DND-41 (cell line): ENCODE measurements at regions not wholly inside any gene's neighbourhood (a gene's known extent, or its start where the extent isn't known, plus 50 kb on each side); places are given as distances from the start of the nearest gene placed in this dataset.

ENCODE experiments used
- ATAC-seq: fragments of 200-7000 bp; cut with Tn5 transposase; 3 replicates; pipeline ENCODE4 v1.9.1; 2021; ENCODE audit warnings: low read depth; ENCODE audit not compliant: insufficient read depth
- DNase-seq: peaks from one replicate; pipeline ENCODE4 v3.0.0-alpha.2; 2020
- H2AFZ ChIP-seq: 2 replicates; pipeline ENCODE4 v1.6.0; 2012; ENCODE audit warnings: low read depth, low read length
- H3K27ac ChIP-seq: 2 replicates; pipeline ENCODE4 v1.5.1; 2012; ENCODE audit warnings: low read length, inconsistent platforms
- H3K27me3 ChIP-seq: fragments of 200-600 bp; sonication (generic); 2 replicates; pipeline ENCODE4 v1.6.0; 2012; ENCODE audit warnings: low read length, mild to moderate bottlenecking, inconsistent platforms; ENCODE audit not compliant: insufficient read depth, poor library complexity
- H3K36me3 ChIP-seq: 2 replicates; pipeline ENCODE4 v1.5.1; 2012; ENCODE audit warnings: low read length, inconsistent platforms; ENCODE audit not compliant: insufficient read depth
- H3K4me1 ChIP-seq: 2 replicates; pipeline ENCODE4 v1.5.1; 2012; ENCODE audit warnings: mild to moderate bottlenecking, low read length; ENCODE audit not compliant: insufficient read depth
- H3K4me2 ChIP-seq: 2 replicates; pipeline ENCODE4 v1.6.0; 2012; ENCODE audit warnings: mild to moderate bottlenecking, moderate library complexity, low read length, inconsistent platforms; ENCODE audit not compliant: insufficient read depth
- H3K4me3 ChIP-seq, 2 experiments: fragments of 200-600 bp in 1 of 2; shearing (Covaris generic) in 1 of 2; 2 replicates each; pipeline ENCODE4 v1.5.1; 2012 to 2016; ENCODE audit warnings: inconsistent platforms in 2 of 2, low read length in 2 of 2, mild to moderate bottlenecking in 2 of 2, low read depth in 1 of 2, moderate library complexity in 1 of 2
- H3K79me2 ChIP-seq: 2 replicates; pipeline ENCODE4 v1.6.0; 2012; ENCODE audit warnings: low read length, inconsistent platforms; ENCODE audit not compliant: insufficient read depth
- H3K9ac ChIP-seq: 2 replicates; pipeline ENCODE4 v1.6.0; 2012; ENCODE audit warnings: low read depth, mild to moderate bottlenecking, inconsistent platforms, low read length, moderate library complexity
- H3K9me3 ChIP-seq: 2 replicates; pipeline ENCODE4 v1.5.1; 2012; ENCODE audit warnings: low read length, moderate library complexity, mild to moderate bottlenecking, inconsistent platforms; ENCODE audit not compliant: insufficient read depth, severe bottlenecking
- H4K20me1 ChIP-seq: 2 replicates; pipeline ENCODE4 v1.6.0; 2012; ENCODE audit warnings: low read length; ENCODE audit not compliant: insufficient read depth
- EZH2 ChIP-seq: IDR thresholded peaks from 3 replicates; pipeline ENCODE4 v1.6.1; 2012; ENCODE audit warnings: borderline replicate concordance, low read depth, mild to moderate bottlenecking, moderate library complexity, low read length, inconsistent platforms; ENCODE audit not compliant: severe bottlenecking
- TF ChIP-seq, protein P1 (sequence below): IDR thresholded peaks from 2 replicates; pipeline ENCODE4 v1.5.1; 2012; ENCODE audit warnings: borderline replicate concordance, low read length, moderate library complexity, mild to moderate bottlenecking; ENCODE audit not compliant: poor library complexity, severe bottlenecking; ENCODE audit errors: extremely low read depth

DNA sequence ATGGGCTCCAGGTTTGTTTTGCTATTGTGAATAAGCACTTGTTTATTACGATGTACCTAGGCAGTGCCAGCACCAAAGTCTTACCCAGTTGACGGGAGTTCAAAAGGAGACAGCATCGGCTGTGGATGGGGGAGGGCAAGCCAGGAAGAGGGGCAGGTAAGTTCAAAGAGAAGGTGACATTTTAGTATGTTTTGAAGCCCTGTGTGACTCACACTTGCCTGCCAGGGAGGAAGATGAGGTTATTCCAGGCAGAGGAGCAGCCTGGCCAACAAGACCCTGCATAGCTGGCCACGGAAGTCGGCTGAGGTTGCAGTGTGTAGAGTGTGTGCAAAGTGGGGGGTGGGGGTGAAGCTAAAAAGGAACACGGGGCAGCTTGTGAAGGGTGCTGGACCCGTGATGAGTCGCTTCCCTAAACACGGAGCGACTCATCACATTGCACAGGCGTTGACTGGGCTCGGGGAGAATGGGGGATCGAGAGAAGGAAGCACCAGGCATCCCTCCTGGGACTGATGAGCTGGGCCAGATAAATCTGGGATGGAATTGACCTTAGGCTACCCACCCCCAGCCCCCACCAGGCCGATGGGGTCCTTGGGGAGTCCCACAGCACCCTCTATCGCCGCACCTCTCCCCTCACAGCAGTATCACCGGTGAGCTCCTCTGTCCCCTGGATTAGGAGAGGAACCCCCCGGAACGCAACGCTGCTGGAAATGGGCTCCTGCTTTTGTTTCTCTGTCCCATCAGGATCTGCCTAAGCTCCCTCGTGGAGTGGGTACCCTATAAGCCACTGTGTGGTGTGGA is 97.9 kb upstream of the IKZF1 start:
- TF ChIP-seq EZH2: no peak
- TF ChIP-seq, protein P1, sequence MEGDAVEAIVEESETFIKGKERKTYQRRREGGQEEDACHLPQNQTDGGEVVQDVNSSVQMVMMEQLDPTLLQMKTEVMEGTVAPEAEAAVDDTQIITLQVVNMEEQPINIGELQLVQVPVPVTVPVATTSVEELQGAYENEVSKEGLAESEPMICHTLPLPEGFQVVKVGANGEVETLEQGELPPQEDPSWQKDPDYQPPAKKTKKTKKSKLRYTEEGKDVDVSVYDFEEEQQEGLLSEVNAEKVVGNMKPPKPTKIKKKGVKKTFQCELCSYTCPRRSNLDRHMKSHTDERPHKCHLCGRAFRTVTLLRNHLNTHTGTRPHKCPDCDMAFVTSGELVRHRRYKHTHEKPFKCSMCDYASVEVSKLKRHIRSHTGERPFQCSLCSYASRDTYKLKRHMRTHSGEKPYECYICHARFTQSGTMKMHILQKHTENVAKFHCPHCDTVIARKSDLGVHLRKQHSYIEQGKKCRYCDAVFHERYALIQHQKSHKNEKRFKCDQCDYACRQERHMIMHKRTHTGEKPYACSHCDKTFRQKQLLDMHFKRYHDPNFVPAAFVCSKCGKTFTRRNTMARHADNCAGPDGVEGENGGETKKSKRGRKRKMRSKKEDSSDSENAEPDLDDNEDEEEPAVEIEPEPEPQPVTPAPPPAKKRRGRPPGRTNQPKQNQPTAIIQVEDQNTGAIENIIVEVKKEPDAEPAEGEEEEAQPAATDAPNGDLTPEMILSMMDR: no peak
- Histone ChIP-seq H3K27me3 (no peaks in the 10 kb centered on the region), H3K36me3 (no peaks in the 10 kb centered on the region), H4K20me1 (no peaks in the 10 kb centered on the region), H3K4me1 (peaks cover 14% of the 10 kb centered on the region; the same call in 1 of the 2 replicates), H3K9ac (no peak overlapping the region), H3K4me2 (no peak overlapping the region), H3K9me3 (no peaks in the 10 kb centered on the region), H3K27ac (no peak overlapping the region), H2AFZ (no peak overlapping the region), H3K79me2 (no peaks in the 10 kb centered on the region), H3K4me3 (no peak overlapping the region)
- peak; percentile 60 for DNase-seq
- ATAC-seq: peak; percentile 75

DNA sequence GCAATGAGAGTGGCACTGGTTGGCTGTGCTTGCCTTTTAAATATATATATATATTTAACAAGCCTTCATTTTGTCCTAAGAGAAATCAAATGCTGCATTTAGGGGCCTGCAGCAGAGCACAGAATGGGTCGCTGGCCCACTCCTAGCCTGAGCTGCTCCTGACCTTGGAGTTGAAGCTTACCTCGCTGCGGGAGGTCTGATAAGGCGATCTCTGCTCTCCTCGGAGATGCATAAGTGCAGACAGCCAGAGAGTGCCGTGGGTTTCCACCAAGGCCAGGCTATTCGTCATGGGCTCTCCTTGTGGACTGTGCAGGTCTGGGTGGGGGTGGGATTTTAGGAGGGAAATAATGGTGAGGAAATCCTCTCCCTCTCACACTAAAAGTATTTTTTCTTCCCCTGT is 99.5 kb upstream of the IKZF1 start:
- Histone ChIP-seq H3K79me2 (no peaks in the 10 kb centered on the region), H3K4me2 (no peak overlapping the region), H3K4me3 (no peak overlapping the region), H3K9me3 (no peaks in the 10 kb centered on the region), H2AFZ (no peak overlapping the region), H3K36me3 (no peaks in the 10 kb centered on the region), H3K9ac (no peak overlapping the region), H4K20me1 (no peaks in the 10 kb centered on the region), H3K27ac (no peak overlapping the region), H3K27me3 (no peaks in the 10 kb centered on the region), H3K4me1 (peaks cover 14% of the 10 kb centered on the region; the same call in 1 of the 2 replicates)
- DNase-seq: no peak
- TF ChIP-seq, protein P1: no peak
- no peak for TF ChIP-seq EZH2
- peak; percentile 13; the same call in 2 of the 3 replicates for ATAC-seq

DNA sequence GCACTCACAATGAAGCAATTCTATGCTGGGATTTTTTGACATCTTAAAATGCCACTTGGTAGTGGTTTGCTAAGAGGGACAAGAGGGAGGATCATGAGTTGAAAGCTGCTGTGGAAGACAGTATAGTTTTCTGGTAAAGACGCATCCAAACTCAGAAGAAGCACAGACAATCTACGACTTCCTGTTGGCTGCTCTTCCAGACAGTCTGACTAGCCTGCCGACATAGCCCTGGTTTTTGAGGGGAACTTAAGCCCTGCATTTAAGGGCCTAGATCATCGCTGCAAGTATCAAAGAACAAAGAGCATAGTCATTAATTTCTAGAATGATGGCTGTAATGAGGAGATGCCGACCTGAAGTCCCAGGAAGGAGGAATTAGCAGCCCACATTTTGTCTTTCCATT is 99.9 kb upstream of the IKZF1 start:
- ATAC-seq (0 out of 3 replicates have a peak, but pooled peaks have one; percentile 26), DNase-seq (no peak)
- peaks cover 14% of the 10 kb centered on the region; the same call in 1 of the 2 replicates for H3K4me1 ChIP-seq
- no peaks in the 10 kb centered on the region for H3K27me3 ChIP-seq
- 0 out of 2 replicates have a peak overlapping the region, but pooled peaks have one; percentile 1 for H3K27ac ChIP-seq
- no peaks in the 10 kb centered on the region for H4K20me1 ChIP-seq
- no peaks in the 10 kb centered on the region for H3K36me3 ChIP-seq
- H2AFZ ChIP-seq: no peak overlapping the region
- H3K79me2 ChIP-seq: no peaks in the 10 kb centered on the region
- no peak overlapping the region for H3K4me3 ChIP-seq
- no peaks in the 10 kb centered on the region for H3K9me3 ChIP-seq
- TF ChIP-seq, protein P1: no peak
- no peak for TF ChIP-seq EZH2
- H3K4me2 ChIP-seq: no peak overlapping the region
- H3K9ac ChIP-seq: no peak overlapping the region
